DMS53 treated with DMSO at 0.1 percent for 48 hours (cell line): ENCODE measurements at regions not wholly inside any gene's neighbourhood (a gene's known extent, or its start where the extent isn't known, plus 50 kb on each side); places are given as distances from the start of the nearest gene placed in this dataset.

Source experiments
- DNase-seq: peaks from one replicate; lab custom pipeline; 2025; ENCODE audit not compliant: unreplicated experiment; lab: John Stamatoyannopoulos, UW

DNA sequence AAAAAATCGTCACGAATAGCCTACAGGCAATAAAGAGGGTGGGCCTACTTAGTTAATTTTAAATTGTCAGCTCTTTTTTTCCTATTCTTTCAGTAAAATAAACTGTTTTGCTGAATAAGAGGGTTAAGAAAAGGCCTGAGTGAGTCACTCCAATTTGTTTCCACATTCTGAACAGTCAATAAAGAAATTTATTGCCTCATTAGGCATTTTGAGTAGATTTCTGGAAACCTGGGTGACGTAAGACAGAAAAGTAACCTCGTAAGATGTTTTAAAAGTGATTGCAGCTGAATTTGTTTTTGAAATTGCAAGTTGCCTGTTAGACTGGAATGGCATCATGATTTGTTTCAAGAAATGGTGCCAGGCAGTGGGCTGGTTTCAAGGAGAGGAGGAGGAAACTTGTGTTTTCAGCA is 439.3 kb downstream of the USP25 start:
- DNase-seq, result no peak

DNA sequence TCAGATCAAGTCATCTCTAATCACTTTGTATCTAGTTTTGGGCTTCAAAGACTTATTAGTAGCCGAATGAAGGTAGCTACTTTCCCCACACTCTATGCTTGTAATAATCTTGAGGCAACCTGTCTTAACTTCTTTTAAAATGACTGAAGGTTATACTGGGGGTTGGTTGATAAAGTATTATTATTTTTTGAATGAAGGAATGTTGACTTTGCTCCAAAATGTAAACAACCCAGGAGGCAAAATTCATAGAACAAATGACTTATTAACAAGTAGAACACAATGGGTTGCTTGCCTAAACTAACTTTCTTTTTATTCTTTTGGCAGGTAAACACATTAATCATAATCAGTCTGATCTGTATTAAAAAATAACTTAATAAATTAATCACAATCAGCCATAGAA is 440.0 kb downstream of the USP25 start:
- no peak for DNase-seq

DNA sequence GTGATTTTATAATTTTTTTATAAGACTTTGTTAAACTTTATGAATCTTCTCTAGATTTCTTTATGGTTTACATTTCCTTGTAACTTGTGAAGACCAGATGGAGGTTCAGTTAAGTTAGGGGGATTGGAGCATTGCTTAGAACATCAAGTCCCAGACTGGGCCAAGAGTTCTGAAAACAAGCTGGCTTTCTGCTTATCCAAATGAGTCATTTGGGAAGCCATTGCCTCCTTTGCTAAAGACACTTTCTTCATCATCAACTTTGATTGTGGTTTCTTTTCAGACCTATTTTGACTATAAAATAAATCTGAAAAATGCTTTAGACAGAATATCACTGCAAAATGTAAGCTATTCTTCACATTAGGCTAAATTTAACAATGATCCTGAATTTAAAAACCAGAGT is 446.8 kb downstream of the USP25 start:
- DNase-seq, result no peak

DNA sequence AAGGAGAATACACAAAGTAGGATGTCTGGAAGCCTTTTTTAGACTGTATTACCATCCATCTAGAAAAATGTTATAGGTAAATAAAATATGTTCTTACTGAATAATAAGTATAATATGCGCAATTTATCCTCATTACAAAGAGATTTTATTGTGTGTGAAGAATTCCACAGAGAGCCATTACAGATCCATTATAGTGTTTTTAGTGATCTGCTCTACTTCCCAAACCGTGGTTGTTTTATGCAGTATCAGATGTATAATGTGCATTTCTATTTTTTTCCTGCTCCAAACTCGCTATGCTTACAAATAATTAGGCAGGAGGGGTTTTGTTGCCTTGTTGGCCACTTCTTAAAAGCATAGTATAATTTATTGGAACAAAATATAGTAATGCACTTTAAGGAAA is 447.8 kb downstream of the USP25 start:
- DNase-seq, result no peak

DNA sequence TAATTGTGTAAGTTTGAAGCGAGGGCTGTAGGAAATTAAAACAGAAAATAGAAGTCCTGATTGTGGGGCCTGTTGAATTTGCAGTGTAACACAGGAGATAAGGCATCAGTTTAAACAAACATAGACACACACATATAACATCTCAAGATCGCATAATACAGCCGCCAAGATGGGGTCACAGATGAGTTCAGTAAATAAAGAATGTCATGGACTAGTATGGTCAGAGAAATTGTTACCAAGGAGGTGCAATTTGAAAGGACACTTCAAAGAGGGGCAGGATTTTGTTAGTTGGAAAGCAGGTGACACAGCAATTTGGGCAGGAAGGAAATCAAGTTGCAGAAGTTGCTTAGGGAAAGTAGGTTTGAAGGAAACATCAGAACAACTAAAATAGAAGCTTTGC is 450.0 kb downstream of the USP25 start:
- no peak for DNase-seq

DNA sequence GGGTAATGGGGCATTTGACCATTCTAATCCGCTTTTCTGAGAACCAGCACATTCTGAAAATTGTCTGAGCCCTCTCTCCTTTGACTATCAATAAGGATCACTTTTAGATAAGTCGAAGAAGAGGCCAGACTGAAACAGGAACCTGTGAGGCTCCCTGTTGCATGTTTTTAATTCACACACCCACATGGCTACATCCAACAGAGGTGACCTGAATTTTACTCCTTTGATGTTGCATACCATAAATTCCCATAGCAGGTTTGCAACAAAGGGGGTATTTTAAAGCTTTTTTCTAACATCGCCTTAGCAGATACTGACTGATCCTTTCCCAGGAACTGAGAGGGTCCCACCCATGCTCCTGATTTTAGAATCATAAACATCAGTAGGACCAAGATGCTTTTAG is 450.8 kb downstream of the USP25 start:
- no peak for DNase-seq

DNA sequence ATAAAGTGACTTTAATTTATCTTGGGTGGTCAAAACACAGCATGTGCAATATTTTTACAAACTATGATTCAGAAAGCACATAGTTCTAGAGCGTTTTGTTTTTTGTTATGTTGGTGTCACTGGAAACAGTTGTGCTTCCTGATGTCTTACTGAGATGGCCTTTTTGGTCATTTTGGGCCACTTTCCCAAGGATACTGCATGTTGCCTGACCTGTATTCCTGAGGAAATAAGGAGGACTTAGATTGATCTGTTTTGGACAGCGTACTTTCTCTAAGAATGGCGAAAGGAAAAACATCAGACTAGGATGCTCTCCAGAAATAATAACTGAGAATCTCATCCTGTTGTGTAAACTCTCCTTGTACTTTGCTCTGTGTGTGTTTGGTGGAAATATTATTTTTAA is 451.2 kb downstream of the USP25 start:
- no peak for DNase-seq

DNA sequence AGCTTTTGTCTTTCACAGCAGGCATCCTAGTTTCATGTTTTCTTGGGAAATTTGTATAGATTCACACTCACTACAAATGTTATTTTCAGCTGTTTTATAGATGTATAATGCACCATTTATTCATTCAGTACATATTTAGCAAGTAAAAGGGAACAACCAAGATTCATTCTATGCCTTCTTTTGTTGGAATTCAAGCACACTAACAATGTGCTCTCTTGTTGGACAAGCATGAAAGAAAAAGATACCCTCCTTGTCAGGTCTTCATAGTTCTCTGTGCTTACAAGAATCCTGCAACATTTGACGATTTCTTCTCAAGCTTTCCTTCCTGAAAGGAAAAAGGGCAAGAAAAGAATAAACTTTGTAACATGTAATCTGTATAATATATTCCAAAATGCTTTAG is 456.0 kb downstream of the USP25 start:
- no peak for DNase-seq

DNA sequence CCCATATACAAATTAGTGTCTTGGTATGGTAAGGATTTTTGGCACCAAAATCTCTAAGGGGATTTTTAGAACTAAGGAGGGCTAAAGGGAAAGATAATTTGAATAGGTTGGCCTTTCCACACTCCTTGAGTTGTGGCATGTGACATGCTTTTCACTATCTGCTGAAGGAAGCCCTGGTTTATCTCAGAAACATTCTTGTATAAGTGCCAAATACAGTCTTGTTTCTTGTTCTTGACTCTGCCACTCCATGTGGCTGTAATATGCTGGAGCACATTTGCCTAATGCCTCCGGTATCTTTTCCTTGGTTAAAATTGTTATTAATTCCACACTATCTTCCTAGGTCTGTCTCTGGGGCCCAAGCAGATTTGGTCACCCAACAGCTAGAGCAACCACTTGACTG is 457.0 kb downstream of the USP25 start:
- DNase-seq, result no peak

DNA sequence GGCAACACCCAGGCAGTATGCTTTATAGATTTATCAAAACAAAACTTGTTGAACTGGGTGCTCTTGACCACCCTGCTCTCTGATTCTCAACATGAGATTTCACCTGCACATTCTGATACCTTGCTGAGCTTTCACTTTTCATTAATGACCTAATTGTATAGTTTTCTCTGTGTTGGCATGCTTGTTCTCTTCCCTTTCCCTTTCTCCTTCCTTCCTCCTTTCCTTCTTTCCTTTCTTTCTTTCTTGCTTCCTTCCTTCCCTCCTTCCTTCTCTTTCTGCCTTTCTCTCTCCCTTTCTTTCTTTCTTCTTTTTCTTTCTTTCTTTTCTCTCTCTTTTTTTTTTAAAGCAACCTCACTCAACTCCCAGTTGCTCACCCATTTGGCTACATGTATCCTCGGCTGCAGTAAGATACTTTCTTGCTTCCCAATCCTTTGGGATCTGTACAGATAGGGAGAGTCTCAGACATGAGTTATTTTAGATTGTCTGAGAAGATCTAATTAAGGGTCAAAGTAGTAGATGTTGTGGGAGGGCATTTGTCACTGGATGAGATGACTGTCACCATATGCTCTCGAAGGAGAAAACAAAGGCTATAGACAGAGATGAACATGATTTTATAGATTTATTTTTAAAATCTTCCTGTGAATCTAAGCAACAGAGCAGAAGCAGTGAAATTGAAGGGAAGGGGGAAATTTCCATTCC is 458.0 kb downstream of the USP25 start:
- no peak for DNase-seq

DNA sequence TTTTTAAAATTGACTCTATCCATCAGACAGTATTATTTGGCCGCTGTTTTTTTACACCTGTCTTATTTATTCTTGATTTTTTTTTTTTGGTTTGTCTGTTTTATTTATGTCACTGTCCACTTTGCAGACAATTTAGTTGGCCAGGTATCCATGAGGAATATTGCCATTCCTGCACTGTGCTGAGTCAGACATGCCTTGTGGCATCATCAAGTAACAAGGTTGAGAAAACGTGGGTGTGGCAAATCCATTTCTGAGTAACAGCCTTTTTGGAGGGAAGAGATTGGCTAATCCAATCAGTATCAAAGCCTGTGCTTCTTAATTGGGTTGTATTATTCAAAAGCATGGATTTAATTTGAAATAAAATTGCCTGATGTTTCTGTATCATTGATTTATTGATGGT is 463.1 kb downstream of the USP25 start:
- DNase-seq, result no peak

DNA sequence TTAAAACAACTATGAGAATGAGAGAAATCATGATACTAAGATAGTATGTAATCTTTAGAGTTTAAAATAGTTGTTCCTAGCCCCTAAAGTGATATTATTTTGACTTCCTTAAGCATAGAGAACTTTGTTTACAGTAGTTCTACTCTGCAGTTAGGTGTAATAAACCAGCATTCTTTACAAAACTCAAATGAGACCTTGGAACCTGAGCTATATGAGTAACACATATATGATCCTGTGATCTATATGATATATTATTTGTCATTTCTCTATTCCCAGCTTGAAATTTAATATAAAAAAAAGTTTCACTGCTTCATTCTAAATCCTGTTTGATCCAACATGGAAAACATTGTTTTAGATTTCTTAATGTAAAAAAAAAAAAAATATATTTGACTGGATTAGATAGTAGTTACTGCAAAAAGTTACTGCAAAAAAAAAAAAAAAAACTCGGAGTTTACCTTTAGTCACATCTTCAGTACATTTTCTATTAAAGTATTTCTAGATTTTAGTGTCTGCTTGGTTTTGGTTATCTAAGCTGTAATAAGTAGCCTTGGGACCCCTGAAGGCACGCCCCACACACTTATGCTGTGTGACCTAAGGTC is 463.8 kb downstream of the USP25 start:
- DNase-seq, result no peak

DNA sequence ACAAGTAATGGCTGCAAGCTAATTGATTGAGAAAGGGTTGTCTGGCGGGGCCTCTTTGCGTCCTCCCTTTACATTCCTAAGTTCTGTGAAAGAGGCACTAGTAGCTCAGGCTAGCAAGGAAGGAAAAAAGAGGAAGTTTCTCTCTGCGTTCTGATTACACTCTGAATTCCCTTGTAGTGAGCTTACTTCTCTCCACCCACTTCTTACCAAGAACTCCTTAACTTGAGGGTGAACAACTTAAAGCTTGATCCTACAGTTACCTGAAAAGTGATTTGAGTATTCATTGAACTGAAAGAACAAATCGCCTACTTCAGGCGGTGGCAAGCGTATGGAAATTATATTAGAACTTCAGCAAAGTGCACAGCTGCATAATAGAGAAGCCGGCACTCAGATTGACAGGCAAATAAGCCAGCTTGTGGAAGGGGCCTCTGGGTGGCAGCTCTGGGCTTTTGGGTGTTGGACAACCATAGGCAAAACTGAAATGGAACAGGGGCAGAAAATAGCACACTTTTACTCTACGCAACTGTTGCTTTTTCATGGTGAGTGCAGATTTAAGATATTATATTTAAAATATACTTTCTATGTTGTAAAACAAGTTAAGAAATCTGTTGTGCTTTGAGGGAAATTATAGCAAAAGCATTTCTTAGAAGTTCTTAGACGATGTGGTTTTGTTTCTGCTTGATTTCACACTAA is 464.5 kb downstream of the USP25 start:
- DNase-seq, result no peak

DNA sequence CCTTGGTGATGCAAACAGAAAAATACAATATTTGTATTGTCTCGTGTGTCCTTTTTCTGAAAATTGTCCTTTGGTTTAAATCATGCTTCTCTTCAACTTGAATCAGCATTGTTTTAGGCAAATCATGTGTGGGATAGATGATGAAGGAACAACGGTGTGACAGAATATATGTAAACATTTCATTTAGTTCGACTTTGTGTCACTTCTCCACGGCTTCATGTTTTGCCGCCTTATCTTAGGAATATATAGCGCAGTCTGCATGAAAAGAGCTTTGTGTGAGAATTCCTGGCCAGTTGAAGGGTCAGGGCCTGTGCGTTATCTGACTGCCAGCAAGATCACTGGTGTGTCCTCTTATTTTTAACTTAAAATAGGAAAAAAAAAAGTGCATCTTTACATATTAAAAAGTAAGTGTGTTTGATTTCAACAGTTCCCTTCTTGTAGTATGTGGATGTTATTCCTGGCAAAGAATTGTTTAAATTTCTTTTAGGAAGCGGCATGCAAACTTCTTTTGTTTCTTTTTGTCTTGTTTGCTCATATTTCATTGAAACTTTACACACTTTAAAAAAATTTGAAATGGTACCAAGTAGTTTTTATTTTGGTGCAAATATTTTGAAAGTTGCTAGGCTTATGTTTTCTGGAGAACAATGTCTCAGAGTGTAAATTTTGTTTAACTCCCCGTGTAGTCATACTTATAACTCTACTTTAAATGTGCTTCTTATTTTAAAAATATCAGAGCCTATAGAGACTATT is 465.2 kb downstream of the USP25 start:
- no peak for DNase-seq

DNA sequence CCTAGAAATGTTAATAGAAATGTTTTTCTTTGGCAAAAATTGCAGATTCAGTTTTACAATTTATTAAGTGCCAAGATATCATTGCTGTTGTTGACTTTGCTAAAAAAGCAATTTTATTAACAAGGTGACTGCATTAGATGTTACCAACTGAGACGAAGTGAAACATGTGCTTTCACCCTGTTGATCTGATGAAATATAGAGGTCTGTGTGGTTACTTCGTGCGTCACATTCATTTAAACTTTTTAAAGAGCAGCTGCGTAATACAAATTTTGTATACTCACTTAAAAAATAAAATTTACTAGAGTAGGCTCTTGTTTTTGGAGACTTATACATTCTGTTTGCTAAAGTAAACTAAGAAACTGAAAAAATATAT is 465.7 kb downstream of the USP25 start:
- DNase-seq, result no peak

DNA sequence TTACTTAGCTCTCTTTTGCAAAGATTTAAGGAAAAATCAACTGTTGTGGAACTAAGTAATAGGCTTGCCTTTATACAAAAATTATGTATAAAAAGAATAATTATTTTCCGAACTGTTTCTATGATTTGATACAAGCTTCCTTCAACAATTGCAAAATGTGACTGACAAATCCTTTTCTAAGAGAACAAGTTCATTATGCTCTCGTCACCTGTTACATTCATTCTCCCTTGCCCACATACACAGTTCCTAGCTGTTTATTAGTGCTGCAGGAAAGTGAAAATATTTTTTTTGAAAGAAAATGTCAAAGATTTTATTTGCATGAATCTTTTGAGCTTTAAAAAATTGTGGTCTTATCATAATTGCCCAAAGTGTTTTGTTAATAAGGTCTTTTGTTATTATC is 466.2 kb downstream of the USP25 start:
- no peak for DNase-seq

DNA sequence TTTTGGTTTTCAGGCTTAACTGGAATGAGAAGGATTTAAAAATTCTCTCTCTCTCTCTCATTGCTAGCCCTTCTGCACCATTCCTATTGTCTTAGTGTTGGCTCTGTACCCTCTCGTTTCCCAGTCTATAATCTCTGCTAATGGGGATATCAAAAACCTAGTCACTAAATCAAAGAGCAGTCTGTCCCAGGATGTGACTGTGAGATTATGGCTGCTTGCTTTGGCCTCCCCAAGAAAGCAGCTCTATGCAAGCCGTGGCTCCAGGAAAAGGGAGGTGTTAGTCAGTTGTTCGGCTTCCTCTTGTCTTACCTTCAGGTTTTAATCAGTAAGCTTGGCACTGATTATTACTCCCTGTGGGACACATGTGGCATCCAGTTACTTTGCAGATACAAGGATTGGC is 468.8 kb downstream of the USP25 start:
- DNase-seq, result no peak

DNA sequence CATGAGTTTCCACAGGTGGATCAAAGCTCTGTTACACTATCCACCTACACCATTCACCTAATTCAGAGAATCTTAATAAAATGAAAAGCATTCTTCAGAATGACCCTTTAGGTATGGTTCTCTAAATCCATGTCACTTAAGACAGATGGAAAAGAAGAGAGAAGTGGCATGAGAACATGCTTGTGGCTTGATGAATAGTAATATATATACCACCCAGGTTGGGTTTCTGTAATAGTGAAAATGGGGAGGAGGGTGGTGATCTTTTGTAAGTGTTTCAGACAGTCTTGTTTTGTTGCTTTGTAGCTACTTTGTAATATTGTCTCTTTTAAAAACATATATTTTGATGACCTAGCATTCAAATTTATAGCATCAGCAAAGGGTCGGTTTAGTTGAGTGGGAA is 469.8 kb downstream of the USP25 start:
- no peak for DNase-seq

DNA sequence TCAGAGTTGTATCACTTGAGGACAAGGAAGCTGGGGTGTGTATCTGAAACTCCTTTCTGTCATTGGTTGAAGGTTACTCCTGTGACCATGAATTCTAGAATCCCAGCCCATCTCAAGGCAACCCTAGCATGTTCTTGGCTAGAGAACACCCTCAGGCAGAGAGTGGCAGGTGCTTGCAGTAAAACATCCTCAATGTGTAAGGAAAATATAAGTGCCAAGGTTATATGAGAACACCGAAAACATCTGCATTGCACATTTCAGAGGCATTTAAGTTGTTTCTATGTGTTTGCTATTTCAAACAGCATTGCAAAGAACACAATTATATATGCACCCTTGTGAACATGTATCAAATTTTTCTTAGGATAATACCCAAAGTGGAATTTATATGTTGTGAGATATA is 471.9 kb downstream of the USP25 start:
- DNase-seq, result no peak

DNA sequence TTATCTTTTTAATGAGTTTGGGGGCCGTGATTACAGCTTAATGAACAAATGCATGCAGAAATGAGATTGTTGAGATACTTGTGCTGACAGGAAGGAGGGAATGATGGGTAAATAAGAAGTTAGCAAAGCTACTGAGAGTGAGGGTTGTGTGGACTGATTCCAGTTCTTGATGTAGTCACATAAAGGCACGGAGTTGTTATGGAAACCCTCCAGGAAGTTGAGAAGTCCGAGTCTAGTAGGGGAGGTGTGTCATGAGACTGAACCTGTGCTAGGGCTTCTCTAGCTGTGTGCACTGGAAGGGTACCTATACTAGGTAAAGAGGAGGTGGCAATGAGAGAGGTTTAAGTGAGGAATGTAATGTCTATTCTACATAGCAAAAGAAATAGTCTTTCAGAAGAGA is 475.7 kb downstream of the USP25 start:
- no peak for DNase-seq

DNA sequence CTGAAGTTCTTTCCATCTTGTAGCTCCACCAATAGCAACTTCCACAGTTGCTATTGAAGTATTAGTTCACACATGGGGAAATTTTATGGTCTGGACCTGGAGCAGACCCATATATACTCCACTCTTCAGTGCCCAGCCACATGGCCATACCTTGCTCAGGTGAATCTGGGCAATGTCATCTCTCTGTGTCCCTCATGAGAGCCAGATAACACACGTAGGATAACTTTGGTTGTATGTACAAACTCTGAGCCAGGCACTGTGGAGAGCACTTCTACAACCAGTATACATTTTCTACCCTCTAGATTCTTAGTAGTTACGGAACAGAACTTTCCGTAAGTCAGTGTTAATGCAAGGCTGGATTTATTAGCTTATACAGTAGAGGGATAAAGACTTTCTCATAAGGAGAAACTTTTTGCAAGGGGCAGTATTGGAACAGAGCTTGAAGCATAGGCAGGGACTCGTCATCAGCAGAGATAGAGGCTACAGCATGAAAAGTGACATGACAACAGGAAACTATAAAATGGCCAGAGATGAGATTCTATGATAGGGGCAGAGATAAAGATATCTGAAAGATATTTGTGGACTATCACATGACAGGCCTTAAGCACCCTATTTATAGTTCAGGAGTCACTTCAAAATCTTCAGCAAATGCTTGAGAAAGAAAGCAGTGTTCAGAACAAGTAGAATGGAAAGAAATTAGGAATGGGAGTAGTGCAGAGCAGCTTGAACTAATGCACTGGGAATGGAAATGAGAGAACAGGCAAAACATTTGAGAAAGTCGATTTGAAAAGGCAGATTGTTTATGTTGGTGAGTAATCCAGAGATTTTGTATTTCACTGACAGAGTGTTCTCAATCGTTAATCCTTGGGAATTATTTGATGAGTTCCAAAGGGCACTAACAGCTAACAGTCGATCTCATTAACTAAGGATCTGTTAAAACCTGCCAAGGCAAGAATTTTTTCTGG is 481.8 kb downstream of the USP25 start:
- DNase-seq, result no peak
